HG03280 (cell line): ENCODE measurements at regions not wholly inside any gene's neighbourhood (a gene's known extent, or its start where the extent isn't known, plus 50 kb on each side); places are given as distances from the start of the nearest gene placed in this dataset.

ENCODE experiments used
- ATAC-seq: cut with Tn5 transposase; IDR thresholded peaks from one replicate; pipeline ENCODE4 v1.9.1; 2021; ENCODE audit warnings: mild to moderate bottlenecking, moderate library complexity; ENCODE audit not compliant: unreplicated experiment

DNA sequence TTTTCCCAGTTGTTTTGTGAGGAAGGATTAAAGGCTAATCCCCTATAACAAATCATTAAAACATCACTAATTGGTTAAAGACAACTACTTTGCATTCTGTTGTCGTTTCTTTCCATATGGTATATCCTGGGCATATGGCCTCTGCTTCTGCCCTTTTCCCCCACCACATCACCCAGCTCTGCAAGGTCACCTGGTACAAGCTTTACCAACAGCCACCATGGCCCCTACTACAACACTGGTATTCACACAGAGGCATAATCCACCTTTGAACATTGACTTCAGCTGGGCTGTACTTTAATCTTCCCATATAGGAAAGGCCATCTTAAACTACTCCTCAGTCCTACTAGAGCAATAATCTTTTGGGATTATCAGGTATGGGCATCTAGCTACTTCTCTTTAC lies 866.1 kb downstream of the TLE4 start:
- ATAC-seq, result no peak

DNA sequence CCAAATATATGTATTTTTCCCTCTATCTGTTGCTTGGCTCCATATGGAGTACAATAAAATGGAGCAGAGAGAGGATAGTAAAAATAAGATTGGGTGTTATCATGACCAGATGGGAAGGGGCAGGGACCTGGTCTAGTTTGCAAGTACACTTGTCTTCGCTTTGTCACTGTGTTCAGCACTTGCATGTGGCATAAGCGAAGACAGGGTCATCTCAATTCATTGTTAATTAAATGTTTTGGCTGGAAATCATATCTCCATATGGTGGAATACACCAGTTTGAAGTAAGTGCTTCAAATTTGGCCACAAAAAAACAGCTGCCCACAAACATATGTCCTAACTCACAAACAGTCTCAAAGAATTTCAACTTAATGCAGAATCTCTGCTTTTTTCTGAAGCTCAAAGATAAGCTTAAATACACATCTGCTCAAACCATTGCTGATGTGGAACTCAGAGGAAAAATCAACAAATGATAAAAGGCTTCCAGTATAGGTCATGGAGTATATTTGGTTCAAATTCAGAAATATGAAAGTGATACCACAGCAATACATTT lies 865.4 kb downstream of the TLE4 start:
- no peak for ATAC-seq

DNA sequence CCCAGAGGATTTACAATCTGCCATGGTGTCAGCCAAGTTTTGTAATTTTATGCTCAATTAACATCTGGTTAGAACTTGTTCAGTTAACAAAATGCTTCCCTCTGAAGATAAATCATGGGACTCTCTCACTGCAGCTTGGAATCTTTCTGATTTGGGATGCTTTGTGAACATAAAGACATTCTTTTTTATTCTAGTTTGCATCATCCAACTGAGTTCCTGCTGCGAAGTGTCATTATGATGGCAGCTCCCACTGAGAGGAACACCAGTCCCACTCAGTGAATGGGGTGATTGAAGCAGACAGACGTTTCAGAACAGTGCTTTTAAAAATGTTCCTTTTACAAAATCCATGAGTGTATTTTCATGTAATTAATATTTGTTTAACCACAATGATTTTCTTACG lies 863.8 kb downstream of the TLE4 start:
- no peak for ATAC-seq

DNA sequence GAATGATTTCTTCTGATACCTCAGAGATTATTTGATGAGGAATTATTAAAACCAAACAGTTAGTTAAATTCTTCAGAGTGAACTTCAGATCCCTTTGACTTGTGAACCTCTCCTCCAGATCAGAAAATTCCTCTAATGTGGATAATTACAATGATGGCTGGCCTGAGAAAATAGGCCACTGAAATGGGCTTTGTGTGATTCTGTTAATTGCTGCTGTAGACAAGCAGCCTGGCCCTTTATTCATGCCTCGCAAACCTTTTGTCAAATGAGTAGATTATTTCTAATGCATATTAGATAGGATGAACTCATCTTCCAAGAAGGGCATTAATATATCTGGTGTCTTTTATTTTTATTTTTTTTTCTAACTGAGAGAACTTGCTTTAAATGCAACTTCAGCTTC lies 855.2 kb downstream of the TLE4 start:
- ATAC-seq, result no peak

DNA sequence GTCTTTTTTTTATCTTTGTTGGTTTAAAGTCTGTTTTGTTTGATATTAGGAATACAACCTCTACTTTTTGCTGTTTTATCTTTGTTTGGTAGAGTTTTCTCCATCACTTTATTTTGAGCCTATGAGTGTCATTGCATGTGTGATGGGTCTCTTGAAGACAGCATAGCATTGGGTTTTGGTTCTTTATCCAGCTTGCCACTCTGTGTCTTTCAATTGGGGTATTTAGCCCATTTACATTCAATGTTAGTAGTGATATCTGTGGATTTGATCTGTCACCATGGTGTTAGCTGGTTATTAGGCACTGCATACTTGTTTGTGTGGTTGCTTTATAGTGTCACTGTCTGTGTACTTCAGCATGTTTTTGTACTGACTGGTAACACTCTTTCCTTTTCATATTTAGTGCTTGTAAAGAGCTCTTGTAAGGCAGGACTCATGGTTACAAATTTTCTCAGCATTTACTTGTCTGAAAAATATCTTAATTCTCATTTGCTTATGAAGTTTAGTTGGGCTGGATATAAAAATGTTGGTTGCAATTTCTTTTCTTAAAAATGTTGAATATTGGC lies 845.5 kb downstream of the TLE4 start:
- ATAC-seq, result no peak

DNA sequence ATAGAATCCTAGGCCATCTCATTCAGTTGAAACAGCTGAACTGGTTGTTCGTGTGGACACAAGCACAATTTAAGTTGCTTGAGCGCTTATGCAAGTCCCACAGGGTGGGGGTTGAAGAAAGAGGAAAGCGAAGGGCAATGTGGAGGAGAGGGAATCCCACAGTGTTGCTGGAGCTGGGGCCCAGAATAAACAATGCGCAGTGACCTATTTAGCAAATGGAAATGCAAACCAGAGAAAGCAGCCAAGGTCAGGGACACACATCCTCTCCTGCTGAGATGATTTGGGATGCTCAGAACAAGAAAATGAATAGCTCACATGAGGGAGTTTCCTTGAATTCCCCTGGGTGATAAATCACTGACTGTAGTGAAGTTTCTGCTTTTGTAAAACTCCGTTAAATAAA lies 838.3 kb downstream of the TLE4 start:
- no peak for ATAC-seq

DNA sequence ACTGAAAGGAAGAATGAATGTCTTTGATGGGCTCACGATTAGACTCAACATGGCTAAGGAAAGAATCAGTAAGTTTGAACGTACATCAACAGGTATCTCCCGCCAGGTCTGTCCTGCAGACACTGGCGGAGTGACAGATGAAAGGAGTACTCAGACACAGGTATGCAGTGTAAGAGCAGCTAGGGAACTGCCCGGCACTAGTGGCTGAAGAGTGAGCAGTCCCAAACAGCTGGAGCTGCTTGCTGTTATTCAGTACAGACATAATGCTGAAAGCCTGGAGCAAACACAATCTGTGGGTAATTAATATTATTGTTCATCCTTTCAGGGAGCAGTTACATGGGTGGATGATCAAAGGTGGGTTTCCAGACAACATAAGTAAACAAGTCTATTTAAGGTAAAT lies 835.5 kb downstream of the TLE4 start:
- ATAC-seq, result no peak

DNA sequence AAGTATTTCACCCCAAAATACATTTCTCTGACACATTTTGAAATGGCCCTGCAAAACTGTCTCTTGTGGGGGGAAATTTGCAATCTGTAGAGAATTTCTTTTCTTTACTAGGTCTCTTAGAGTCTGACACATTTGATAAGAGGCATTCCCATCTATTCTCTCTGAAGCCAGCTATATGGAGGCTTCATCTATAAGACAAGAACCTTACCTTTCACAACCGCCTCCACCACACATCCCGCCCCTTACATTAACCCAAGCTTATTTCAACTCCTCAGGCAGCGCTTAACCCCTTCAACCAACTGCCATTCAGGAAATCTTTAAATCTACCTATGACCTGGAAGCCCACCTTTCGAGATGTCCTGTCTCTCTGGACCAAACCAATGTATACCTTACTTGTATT lies 829.5 kb downstream of the TLE4 start:
- ATAC-seq, result no peak

DNA sequence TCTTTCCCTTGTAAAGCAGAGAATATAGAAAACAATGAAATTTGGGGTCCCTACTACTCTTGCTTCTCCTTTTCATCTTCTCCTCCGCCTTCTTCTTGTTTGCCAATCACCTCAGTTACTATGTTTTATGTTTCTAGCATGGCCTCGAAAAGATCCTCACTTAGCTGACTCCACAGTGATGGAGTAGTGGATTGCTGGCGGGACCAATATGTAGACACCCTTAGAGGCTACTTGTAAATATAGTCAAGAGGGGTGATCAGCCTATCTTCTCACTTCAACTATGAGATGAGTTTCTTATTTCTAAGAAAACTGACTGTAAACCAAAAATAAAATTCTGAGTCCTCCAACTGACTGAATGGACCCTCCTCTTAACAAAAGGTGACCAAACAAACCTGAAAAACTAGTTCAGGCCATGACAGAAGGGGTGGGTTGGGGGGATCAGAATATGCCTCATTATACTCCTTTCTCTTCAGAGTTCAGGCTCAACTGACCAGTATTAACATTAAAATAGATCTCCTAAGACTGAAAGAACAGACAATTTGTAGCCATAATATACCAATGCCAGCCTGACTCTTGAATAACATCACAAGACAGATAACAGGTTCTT lies 829.0 kb downstream of the TLE4 start:
- ATAC-seq, result no peak

DNA sequence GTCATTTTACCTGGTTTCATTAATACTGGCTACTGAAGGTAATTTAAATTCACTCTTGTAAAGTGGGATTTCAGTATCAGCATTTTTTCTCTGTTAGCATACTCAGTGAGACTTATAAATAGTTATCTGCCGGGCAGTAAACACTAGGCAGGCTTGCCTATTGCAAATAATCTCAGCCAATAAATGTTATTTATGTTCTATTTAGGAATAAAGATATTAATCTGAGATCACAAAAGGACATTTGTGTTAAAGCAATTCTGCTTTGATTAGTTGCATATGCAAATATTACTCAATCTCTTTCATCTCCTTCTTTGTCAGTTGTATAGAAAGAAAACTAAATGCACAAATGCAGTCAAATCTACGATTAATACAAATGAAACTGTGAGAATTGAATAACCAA lies 827.8 kb downstream of the TLE4 start:
- ATAC-seq, result no peak

DNA sequence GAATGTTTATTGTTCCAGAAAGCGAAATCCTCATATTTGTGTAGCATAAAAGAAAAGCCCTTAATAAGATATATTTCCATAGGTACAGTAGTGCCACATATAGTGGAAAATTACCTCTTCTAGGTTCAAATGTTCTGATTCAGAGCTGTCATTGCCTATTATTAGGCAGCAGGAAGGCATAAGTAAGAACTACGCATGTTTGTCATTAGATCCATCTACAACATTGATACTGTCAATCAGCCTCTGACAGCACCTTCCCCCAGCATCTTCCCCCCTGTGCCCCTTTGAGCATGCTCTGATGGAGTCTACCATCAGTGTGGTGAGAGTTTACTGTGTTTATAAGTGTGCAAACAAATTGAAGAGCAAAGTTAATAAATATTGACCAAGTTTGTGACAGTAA lies 816.1 kb downstream of the TLE4 start:
- no peak for ATAC-seq

DNA sequence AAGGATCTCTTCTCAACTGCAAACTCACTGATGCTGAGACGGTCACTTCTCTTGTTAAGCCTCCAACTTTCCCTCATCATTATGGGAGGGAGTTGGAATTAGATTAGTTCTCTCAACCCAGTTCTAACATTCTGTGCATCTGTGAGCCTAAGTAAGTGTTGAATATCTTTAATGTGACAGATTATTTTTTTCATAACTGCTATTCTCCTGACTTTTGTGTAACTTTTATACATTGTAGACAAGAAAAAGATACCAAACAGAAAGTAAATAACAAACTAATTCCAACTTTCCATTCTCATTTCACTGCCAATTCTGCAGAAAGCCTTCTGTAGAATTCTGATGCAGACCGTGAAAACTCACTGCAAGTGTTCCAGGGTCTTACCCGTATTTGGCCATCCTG lies 813.5 kb downstream of the TLE4 start:
- no peak for ATAC-seq

DNA sequence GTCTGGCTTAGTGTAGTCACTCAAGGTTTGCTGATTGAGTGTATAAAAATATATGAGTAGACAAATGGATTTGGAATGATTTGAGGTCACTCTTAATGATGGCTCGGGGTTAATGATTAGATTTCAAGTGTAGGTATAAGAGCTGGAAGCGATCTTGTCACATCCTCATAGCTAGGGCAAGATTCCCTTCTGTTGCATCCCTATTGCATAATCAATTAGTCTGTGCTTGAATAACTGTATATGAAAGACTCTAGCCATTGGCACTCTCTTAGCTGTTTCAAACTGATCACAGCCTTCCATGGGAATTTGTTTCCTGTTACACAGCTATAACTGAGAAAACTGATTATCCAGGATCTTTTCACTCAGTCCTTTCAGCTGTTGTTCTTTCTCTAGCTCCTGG lies 811.6 kb downstream of the TLE4 start:
- no peak for ATAC-seq

DNA sequence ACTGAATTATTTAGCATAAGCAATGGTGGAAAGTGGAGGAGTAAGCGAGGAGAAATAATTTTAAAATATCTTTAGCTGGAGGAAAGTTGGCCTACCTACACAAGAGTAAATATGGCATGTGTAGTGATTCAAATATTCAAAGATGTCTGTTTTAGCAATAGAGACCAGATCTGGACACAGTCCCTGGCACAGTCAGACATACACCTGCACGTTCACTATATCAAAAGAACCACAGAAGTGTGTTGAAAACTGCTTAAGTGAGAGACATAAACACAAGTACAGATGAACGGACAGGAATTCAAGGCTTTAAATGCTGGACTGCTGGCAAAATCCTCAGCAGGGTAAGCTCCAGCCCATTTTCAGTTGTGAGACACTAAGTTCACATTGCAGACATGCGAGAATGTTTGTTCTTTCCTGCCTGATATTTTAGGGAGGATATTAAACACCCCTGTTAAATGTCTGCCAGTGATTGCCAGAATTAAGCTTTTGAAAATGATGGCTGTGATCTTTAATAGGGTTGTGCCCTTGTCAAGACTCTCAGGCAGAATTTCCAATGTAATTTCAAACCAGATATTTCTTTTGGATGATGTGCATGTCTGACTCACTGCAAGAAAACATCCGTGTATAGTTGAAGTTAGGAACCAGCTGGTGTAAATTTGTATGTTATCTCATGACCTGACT lies 810.6 kb downstream of the TLE4 start:
- no peak for ATAC-seq

DNA sequence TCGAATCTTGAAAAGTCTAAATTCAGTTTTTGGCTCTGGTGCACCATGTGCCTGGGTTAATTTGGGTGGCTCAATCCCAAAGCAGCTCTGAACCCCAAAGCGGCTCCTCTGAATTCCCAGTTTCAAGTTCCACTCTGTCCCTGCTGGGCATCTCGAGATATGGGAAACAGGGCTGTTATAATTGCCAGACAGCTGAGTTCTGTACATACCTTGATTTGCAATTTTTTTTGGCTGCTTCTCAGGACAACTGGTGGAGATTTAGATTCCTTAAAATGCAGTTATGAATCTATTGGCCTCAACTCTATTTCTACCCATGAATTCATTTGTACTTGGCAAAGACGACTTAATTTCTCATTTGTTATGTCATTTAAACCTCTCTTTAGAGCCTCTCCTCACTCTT lies 808.5 kb downstream of the TLE4 start:
- ATAC-seq, result no peak

DNA sequence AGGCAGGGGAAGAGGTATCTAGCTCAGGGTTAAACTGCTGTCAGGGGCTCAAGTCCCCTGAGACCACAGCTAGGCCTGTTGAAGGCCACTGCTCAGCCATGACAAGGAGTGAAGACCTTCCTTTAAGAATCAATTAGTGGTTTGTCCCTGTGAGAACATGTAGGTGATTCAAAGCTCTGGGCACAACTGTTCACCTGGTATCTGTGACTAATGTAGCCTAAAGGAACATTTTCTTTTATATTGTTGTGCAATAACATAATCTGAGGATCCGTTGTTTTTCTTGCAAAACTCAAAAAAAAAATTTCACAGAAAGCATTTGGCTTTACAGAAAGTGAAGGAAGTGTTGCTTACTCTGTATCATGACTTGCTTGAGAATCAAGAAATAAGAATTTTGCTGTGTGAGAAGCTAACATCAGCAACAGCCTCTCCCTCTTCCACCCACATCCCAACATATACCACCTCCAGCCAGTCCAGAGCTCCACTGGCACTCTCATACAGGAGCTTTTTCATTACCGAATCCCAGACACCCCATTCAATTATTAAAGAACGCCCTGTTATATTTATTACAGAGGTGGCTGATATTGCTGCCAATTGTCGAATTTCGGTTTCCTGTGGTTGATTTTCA lies 807.0 kb downstream of the TLE4 start:
- ATAC-seq, result no peak

DNA sequence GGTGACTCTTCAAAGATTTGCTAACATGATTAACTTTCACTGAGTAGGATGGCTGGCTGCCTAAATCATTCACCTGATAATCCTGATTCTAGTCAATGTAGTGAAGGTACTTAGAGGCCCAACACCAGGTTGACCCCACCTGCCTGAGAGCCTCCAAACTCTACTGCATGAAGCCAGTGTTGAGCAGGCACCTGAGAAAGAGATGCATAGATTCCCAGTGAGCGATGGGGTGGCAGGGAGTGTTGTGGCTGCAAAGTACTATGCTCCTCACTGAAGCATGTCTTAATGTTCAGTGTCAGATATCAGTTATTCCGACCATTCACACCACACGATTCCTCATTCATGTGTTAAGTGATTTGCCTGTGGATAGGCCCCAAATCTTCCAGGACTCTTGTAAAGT lies 804.4 kb downstream of the TLE4 start:
- ATAC-seq, result no peak

DNA sequence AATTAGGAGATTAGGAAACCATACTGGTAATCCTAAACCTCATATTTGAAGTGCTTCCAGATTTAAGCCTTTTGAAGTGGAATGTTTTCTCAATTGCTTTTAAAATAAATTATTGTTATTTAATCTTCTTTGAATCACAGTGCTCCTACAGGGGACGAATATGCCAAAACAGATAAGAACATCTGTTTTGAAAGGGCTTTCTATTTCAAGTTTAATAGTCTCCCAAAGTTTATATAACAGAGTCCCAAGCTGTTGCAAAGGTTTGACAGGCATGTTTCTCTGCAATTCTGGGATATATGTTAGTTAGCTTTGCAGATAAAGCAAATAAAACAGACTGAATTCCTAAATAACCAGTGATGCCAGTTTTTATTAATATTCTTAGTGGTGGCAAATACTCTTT lies 803.7 kb downstream of the TLE4 start:
- ATAC-seq, result no peak

DNA sequence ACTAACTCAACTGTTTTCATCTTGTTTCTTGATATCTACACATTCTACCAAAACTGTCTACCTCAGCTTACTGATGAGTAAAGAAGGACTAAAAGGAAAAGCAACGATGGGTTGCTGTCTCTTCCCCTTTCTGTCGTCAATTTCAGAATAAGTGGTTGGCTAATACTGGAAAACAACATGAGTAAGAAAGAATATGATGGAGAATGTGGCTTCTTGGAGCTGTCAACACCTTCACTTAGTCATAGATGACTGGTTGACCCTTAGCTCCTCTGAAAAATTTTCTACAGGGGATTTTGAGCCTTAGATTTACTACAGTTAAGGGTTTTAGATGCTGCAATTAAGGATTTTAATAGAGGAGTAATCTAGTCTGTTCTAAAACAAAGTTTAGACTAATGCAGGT lies 797.9 kb downstream of the TLE4 start:
- no peak for ATAC-seq

DNA sequence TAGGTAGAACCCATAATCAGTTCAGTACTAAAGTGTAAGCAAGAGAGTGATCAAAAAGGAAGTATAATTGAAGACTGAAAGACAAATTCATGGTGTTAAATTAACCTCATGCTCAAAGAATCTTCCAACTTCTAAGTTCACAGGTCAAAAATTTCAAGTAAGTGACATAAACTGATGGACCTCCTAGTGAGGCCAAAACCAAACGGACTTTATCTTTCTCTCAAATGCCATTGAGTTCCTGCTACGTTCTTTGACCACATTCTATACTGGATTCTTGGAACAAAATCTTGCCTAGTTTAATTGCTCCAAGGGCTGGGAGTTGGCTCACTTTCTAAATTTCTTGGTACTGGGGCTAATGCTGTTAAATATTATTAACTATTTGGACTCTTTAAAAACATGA lies 794.9 kb downstream of the TLE4 start:
- no peak for ATAC-seq

DNA sequence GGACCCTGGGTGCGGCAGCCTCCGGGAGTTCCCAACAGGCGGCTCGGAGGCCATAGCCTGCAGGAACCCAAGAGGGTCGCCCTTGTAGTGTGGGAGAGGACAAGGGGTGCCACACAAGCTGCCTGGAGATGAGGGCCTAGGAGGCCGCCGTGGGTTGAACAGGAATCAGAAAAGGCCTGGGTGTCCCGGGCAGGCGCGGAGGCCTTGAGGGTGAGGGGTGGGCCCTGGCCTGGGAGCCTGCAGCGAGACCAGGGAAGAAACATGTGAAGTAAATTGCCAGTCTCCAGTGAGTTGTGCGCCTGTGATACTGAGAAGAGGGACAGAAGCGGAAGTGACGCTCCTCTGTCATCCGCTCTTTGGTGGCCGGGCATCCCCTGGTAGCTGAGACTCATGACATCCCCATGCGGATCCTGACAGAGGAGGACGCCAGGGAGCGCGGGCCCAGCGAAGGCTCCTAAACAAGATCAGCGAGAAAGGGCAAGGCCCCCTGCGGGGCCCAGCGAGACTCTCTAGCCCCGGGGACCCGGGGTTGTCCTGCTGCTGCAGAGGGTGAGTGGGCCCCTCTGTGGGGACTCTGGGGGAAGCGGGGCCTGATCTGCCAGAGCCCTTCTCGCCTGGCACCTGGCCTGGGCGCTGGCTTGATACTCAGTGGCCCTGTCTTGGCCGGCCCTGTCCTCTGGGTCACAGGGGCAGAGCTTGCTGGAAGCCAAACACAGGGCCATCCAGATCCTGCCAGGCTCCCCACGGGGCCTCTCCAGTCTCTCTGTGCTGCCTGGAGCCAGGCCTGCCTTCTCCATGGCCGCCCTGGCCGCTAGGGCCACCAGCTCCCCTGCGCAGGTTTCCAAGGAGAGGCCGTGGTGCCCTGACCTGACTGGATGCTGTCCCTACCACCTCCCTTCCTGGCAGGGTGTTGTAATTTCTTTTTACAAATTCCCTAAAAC lies 788.4 kb downstream of the TLE4 start:
- ATAC-seq, result no peak
